ENCODE measurements at regions not wholly inside any gene's neighbourhood (a gene's known extent, or its start where the extent isn't known, plus 50 kb on each side); places are given as distances from the start of the nearest gene placed in this dataset.

GRCh38 chr4:95641571-95641970, 92.8 kb upstream of the UNC5C start:
- TF ChIP-seq SUZ12 (IDR thresholded peaks at IDR 0.05; ENCODE audit: unreplicated experiment): no peak
- no peak for TF ChIP-seq CTCF (IDR thresholded peaks at IDR 0.05 in 2 of 3, conservative IDR thresholded peaks at IDR 0.05 in 1 of 3; ENCODE audit: control insufficient read depth in 2 of 3, extremely low read depth in 1 of 3, insufficient read depth in 1 of 3, low read depth in 3 of 3, low read length in 3 of 3)
- TF ChIP-seq RELA (IDR thresholded peaks at IDR 0.05; ENCODE audit: borderline replicate concordance, partially characterized antibody): no peak
- TF ChIP-seq IRF3 (IDR thresholded peaks at IDR 0.05): no peak
- no peak for TF ChIP-seq CREB1 (IDR thresholded peaks at IDR 0.05; ENCODE audit: low read depth)
- no peak for TF ChIP-seq MTA3 (IDR thresholded peaks at IDR 0.05; ENCODE audit: borderline replicate concordance, low read length)
- TF ChIP-seq NR2C2 (IDR thresholded peaks at IDR 0.05; ENCODE audit: borderline replicate concordance, control insufficient read depth, insufficient read length, low read depth): no peak
- no peak for TF ChIP-seq MAX (IDR thresholded peaks at IDR 0.05; ENCODE audit: low read depth, low read length)

Data from GM12878 (cell line).